Mesendoderm (in vitro differentiated cells): ENCODE measurements at regions not wholly inside any gene's neighbourhood (a gene's known extent, or its start where the extent isn't known, plus 50 kb on each side); places are given as distances from the start of the nearest gene placed in this dataset.
A peak's percentile ranks its signal among the peaks of the same experiment; 100 is the strongest.
"Not testable (repeated sequence)": the region's sequence is repeated elsewhere in the genome, so short reads cannot be mapped to it uniquely, and the experiment has no call there.

Experiments
- DNase-seq: peaks from one replicate; pipeline ENCODE4 v3.0.0; 2013
- H2AK5ac ChIP-seq: 2 replicates; pipeline ENCODE4 v1.6.1; 2013; ENCODE audit warnings: low read length, inconsistent platforms
- H2BK120ac ChIP-seq: 2 replicates; pipeline ENCODE4 v1.6.1; 2013; ENCODE audit warnings: low read depth, mild to moderate bottlenecking, low read length, moderate library complexity, mixed read lengths
- H2BK15ac ChIP-seq: replicated peaks from 2 replicates; pipeline ENCODE4 v1.6.1; 2013; ENCODE audit warnings: low read depth, mild to moderate bottlenecking, moderate library complexity
- H2BK5ac ChIP-seq: 2 replicates; pipeline ENCODE4 v1.6.1; 2013; ENCODE audit warnings: low read length, inconsistent platforms
- H3K18ac ChIP-seq: 2 replicates; pipeline ENCODE4 v1.6.1; 2013; ENCODE audit warnings: mild to moderate bottlenecking, low read length, mixed read lengths
- H3K23ac ChIP-seq: one replicate; pipeline ENCODE4 v1.6.1; 2013; ENCODE audit warnings: low read length
- H3K27ac ChIP-seq: 2 replicates; pipeline ENCODE4 v1.5.1; 2013; ENCODE audit warnings: low read depth, mild to moderate bottlenecking, inconsistent platforms, low read length, moderate library complexity
- H3K27me3 ChIP-seq: 2 replicates; pipeline ENCODE4 v1.6.1; 2013; ENCODE audit warnings: low read length, control low read depth, mild to moderate bottlenecking, inconsistent platforms; ENCODE audit not compliant: insufficient read depth, poor library complexity
- H3K36me3 ChIP-seq: 2 replicates; pipeline ENCODE4 v1.6.1; 2013; ENCODE audit warnings: low read length, inconsistent platforms; ENCODE audit not compliant: control insufficient read depth, insufficient read depth
- H3K4ac ChIP-seq: one replicate; pipeline ENCODE4 v1.6.1; 2013; ENCODE audit warnings: low read depth, mild to moderate bottlenecking, low read length, moderate library complexity
- H3K4me1 ChIP-seq: 2 replicates; pipeline ENCODE4 v1.6.1; 2013; ENCODE audit warnings: low read depth, low read length, inconsistent platforms; ENCODE audit not compliant: control insufficient read depth
- H3K4me2 ChIP-seq: 2 replicates; pipeline ENCODE4 v1.6.1; 2013; ENCODE audit warnings: low read length
- H3K4me3 ChIP-seq: 2 replicates; pipeline ENCODE4 v1.5.1; 2013; ENCODE audit warnings: mild to moderate bottlenecking, low read length
- H3K56ac ChIP-seq: one replicate; pipeline ENCODE4 v1.6.1; 2013; ENCODE audit warnings: low read length
- H3K79me1 ChIP-seq: 2 replicates; pipeline ENCODE4 v1.6.1; 2013; ENCODE audit warnings: low read length, inconsistent platforms
- H3K79me2 ChIP-seq: 2 replicates; pipeline ENCODE4 v1.6.1; 2013; ENCODE audit warnings: mild to moderate bottlenecking, low read length; ENCODE audit not compliant: control insufficient read depth, insufficient read depth
- H3K9ac ChIP-seq: 2 replicates; pipeline ENCODE4 v1.6.1; 2013; ENCODE audit warnings: low read length, inconsistent platforms
- H4K5ac ChIP-seq: one replicate; pipeline ENCODE4 v1.6.1; 2013; ENCODE audit warnings: low read length
- H4K8ac ChIP-seq: one replicate; pipeline ENCODE4 v1.6.1; 2013; ENCODE audit warnings: low read depth, mild to moderate bottlenecking, control low read depth, low read length, moderate library complexity
- WGBS: extraction: QIAGEN DNeasy Blood & Tissue Kit; methylation state at CpG from one replicate; pipeline ENCODE4 v1.1.7; 2013; ENCODE audit warnings: low lambda C conversion rate, missing lambda C conversion rate; ENCODE audit not compliant: insufficient coverage; ENCODE audit errors: extremely low coverage; 5-methylcytosine and 5-hydroxymethylcytosine counted together

DNA sequence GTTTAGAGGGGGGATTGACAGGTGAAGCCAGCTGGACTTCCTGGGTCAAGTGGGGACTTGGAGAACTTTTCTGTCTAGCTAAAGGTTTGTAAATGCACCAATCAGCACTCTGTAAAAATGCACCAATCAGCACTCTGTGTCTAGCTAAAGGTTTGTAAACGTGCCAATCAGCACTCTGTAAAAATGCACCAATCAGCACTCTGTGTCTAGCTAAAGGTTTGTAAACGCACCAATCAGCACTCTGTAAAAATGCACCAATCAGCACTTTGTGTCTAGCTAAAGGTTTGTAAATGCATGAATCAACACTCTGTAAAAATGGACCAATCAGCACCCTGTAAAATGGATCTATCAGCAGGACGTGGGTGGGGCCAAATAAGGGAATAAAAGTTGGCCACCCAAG, 120.1 kb upstream of the AGTR1 start:
- H3K36me3 ChIP-seq, H2BK15ac ChIP-seq, H3K23ac ChIP-seq, H2AK5ac ChIP-seq, H3K9ac ChIP-seq, H4K8ac ChIP-seq, H3K18ac ChIP-seq, DNase-seq, H3K4me3 ChIP-seq, H3K4me1 ChIP-seq, H3K56ac ChIP-seq, H4K5ac ChIP-seq, H3K4me2 ChIP-seq, H2BK5ac ChIP-seq, H2BK120ac ChIP-seq, H3K79me1 ChIP-seq, H3K79me2 ChIP-seq, H3K4ac ChIP-seq, H3K27me3 ChIP-seq, H3K27ac ChIP-seq: not testable (repeated sequence)
- WGBS = no CpG with 5 or more reads among the region's 3 CpGs

GRCh38 chr3:148582126-148582525, 115.6 kb upstream of the AGTR1 start:
- Histone ChIP-seq H4K8ac (no peak overlapping the region), H3K18ac (no peak overlapping the region), H3K9ac (no peak overlapping the region), H3K56ac (no peak overlapping the region), H2BK5ac (no peak overlapping the region), H3K27ac (no peak overlapping the region), H3K4me3 (no peak overlapping the region), H3K4ac (no peak overlapping the region), H3K27me3 (no peaks in the 10 kb centered on the region), H3K79me1 (no peaks in the 10 kb centered on the region), H3K23ac (no peak overlapping the region), H2AK5ac (no peak overlapping the region), H2BK15ac (no peak overlapping the region), H4K5ac (no peak overlapping the region), H3K79me2 (no peaks in the 10 kb centered on the region), H3K36me3 (no peaks in the 10 kb centered on the region), H2BK120ac (no peak overlapping the region), H3K4me2 (no peak overlapping the region), H3K4me1 (no peaks in the 10 kb centered on the region)
- no CpG with 5 or more reads among the region's 1 CpG for WGBS
- no peak for DNase-seq

DNA sequence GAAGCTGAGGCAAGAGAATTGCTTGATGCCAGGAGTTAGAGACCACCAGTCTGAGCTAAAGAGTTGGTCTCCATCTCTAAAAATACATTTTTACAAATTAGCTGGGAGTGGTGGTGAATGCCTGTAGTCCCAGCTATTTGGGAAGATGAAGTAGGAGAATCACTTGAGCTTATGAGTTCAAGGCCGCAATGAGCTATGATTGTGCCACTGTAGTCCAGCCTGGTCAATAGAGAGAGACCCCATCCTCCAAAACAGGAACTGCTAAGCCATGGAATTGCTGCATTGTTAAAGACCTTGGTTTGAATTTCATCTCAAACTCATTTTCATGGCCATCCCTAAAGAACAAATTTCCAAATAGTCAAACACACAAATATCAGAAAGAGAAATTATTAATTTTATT, 113.9 kb upstream of the AGTR1 start:
- H4K8ac ChIP-seq = no peak overlapping the region
- no peak for DNase-seq
- no peak overlapping the region for H2BK15ac ChIP-seq
- no peak overlapping the region for H3K4ac ChIP-seq
- H3K4me2 ChIP-seq = no peak overlapping the region
- H3K79me2 ChIP-seq = no peaks in the 10 kb centered on the region
- H3K27ac ChIP-seq = no peak overlapping the region
- WGBS = no CpG with 5 or more reads among the region's 1 CpG
- H3K4me1 ChIP-seq = no peaks in the 10 kb centered on the region
- no peak overlapping the region for H3K18ac ChIP-seq
- H2AK5ac ChIP-seq = no peak overlapping the region
- H3K9ac ChIP-seq = no peak overlapping the region
- no peak overlapping the region for H2BK120ac ChIP-seq
- H3K56ac ChIP-seq = no peak overlapping the region
- H3K4me3 ChIP-seq = no peak overlapping the region
- no peak overlapping the region for H2BK5ac ChIP-seq
- H3K23ac ChIP-seq = no peak overlapping the region
- no peaks in the 10 kb centered on the region for H3K27me3 ChIP-seq
- H4K5ac ChIP-seq = no peak overlapping the region
- no peaks in the 10 kb centered on the region for H3K79me1 ChIP-seq
- H3K36me3 ChIP-seq = no peaks in the 10 kb centered on the region

DNA sequence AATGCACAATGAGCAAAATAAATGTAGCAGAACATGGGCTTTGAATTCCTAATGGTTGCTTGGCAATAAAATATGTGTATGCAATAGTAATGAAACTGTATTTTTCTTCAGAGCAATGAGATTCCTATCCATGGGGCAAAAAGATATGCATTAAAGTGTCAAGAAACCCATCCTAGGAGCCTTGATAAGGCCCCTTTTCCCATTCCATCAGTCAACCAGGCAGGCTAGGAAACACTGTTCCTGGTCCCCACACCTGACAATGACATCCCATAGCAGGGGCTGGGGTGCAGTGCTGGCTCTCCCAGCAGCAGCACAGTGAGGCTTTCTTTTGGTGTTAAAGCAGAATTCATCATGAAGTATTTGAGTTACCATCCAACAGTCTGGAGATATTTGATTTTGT, 113.3 kb upstream of the AGTR1 start:
- H2BK15ac ChIP-seq = no peak overlapping the region
- no peak overlapping the region for H2AK5ac ChIP-seq
- no peaks in the 10 kb centered on the region for H3K4me1 ChIP-seq
- H3K23ac ChIP-seq = no peak overlapping the region
- H4K8ac ChIP-seq = no peak overlapping the region
- no peak overlapping the region for H3K9ac ChIP-seq
- no peak for DNase-seq
- H3K79me2 ChIP-seq = no peaks in the 10 kb centered on the region
- no peaks in the 10 kb centered on the region for H3K79me1 ChIP-seq
- H3K4me2 ChIP-seq = no peak overlapping the region
- no peak overlapping the region for H3K4ac ChIP-seq
- no peak overlapping the region for H3K27ac ChIP-seq
- H4K5ac ChIP-seq = no peak overlapping the region
- H2BK120ac ChIP-seq = no peak overlapping the region
- H3K4me3 ChIP-seq = no peak overlapping the region
- no peak overlapping the region for H3K18ac ChIP-seq
- H3K36me3 ChIP-seq = no peaks in the 10 kb centered on the region
- H2BK5ac ChIP-seq = no peak overlapping the region
- no peaks in the 10 kb centered on the region for H3K27me3 ChIP-seq
- no peak overlapping the region for H3K56ac ChIP-seq

- H2AK5ac ChIP-seq = no peak overlapping the region
- no peak overlapping the region for H2BK5ac ChIP-seq
- H3K18ac ChIP-seq = no peak overlapping the region
- no peak overlapping the region for H4K5ac ChIP-seq
- H3K4me3 ChIP-seq = no peak overlapping the region
- no peak overlapping the region for H3K27ac ChIP-seq
- H3K79me1 ChIP-seq = no peaks in the 10 kb centered on the region
- no peak overlapping the region for H3K56ac ChIP-seq
- no peak overlapping the region for H2BK120ac ChIP-seq
- no peaks in the 10 kb centered on the region for H3K79me2 ChIP-seq
- no peak for DNase-seq
- H3K4me2 ChIP-seq = no peak overlapping the region
- no peaks in the 10 kb centered on the region for H3K27me3 ChIP-seq
- H3K23ac ChIP-seq = no peak overlapping the region
- no peak overlapping the region for H2BK15ac ChIP-seq
- H3K36me3 ChIP-seq = no peaks in the 10 kb centered on the region
- H3K4me1 ChIP-seq = no peaks in the 10 kb centered on the region
- no peak overlapping the region for H4K8ac ChIP-seq
- H3K4ac ChIP-seq = no peak overlapping the region
- no CpG with 5 or more reads among the region's 5 CpGs for WGBS
- no peak overlapping the region for H3K9ac ChIP-seq
Observed at GRCh38 chr3:148585671-148586379, 111.9 kb upstream of the AGTR1 start.

GRCh38 chr3:148588291-148588690, 109.4 kb upstream of the AGTR1 start:
- no peak overlapping the region for H3K4ac ChIP-seq
- no peaks in the 10 kb centered on the region for H3K4me1 ChIP-seq
- no peaks in the 10 kb centered on the region for H3K79me2 ChIP-seq
- H2BK120ac ChIP-seq = peak overlapping the region; percentile 6
- H3K23ac ChIP-seq = no peak overlapping the region
- no peak overlapping the region for H3K56ac ChIP-seq
- no CpG with 5 or more reads among the region's 2 CpGs for WGBS
- no peak overlapping the region for H3K9ac ChIP-seq
- H3K18ac ChIP-seq = no peak overlapping the region
- H3K4me2 ChIP-seq = no peak overlapping the region
- H4K8ac ChIP-seq = no peak overlapping the region
- no peak overlapping the region for H3K4me3 ChIP-seq
- H4K5ac ChIP-seq = no peak overlapping the region
- no peak overlapping the region for H3K27ac ChIP-seq
- H3K79me1 ChIP-seq = no peaks in the 10 kb centered on the region
- H2BK5ac ChIP-seq = no peak overlapping the region
- H3K36me3 ChIP-seq = no peaks in the 10 kb centered on the region
- no peak overlapping the region for H2BK15ac ChIP-seq
- H3K27me3 ChIP-seq = no peaks in the 10 kb centered on the region
- DNase-seq = no peak
- H2AK5ac ChIP-seq = no peak overlapping the region
